K562 (cell line): ENCODE measurements at regions not wholly inside any gene's neighbourhood (a gene's known extent, or its start where the extent isn't known, plus 50 kb on each side); places are given as distances from the start of the nearest gene placed in this dataset.

ENCODE experiments used
- ATAC-seq: fragments of 200-7000 bp; cut with Tn5 transposase; 3 replicates; pipeline ENCODE4 v1.9.1; 2020; ENCODE audit warnings: moderate library complexity
- BruUV-seq: library from RNA; stranded (reverse); fragments of 400-500 nt; replicated peaks from 2 replicates; lab custom pipeline; 2021; lab: Mats Ljungman, UMichigan
- CTCF ChIA-PET: fragments of 300-600 bp; formaldehyde crosslinking; extraction: SDS; loops from one replicate; lab custom pipeline; 2021; ENCODE audit warnings: low intra/inter-chr PET ratio; lab: Yijun Ruan, JAX
- POLR2A ChIA-PET: fragments of 300-600, 350-650 bp; sonication (Branson Sonifier 250); formaldehyde crosslinking; extraction: SDS; loops from one replicate; lab custom pipeline; 2021; ENCODE audit warnings: antibody characterized with exemption, inconsistent platforms; lab: Yijun Ruan, JAX
- DNase-seq, 4 experiments: peaks; one replicate each; pipeline versions ENCODE4 v3.0.0 to v3.0.0-alpha.2; 2011 to 2018; ENCODE audit warnings: low spot score in 3 of 4, mixed read lengths in 3 of 4; ENCODE audit errors: extremely low read depth in 1 of 4
- FAIRE-seq: peaks from 2 replicates; lab custom pipeline; 2011; peaks lifted over from hg19 to GRCh38; lab: Jason Lieb, UNC
- H2AFZ ChIP-seq: 2 replicates; pipeline ENCODE4 v1.6.0; 2011; ENCODE audit warnings: low read depth, low read length, control low read depth, inconsistent platforms
- H3K27ac ChIP-seq: fragments of 200-600 bp; 3 replicates; pipeline ENCODE4 v1.8.0; 2011; ENCODE audit warnings: low read depth, mild to moderate bottlenecking, control low read depth, inconsistent platforms, low read length, moderate library complexity, mixed read lengths; ENCODE audit errors: extremely low read depth
- H3K27me3 ChIP-seq, 2 experiments: fragments of 300-600 bp in 1 of 2; 2 replicates in 1 of 2; 3 replicates in 1 of 2; pipeline versions ENCODE4 v1.6.0 to v1.8.0; 2011; ENCODE audit warnings: inconsistent platforms in 2 of 2, low read length in 2 of 2, mild to moderate bottlenecking in 1 of 2, mixed read lengths in 1 of 2, moderate library complexity in 1 of 2; ENCODE audit not compliant: control insufficient read depth in 2 of 2, insufficient read depth in 2 of 2
- H3K36me3 ChIP-seq: fragments of 300-600 bp; 3 replicates; pipeline ENCODE4 v1.8.0; 2011; ENCODE audit warnings: mild to moderate bottlenecking, low read length, inconsistent platforms; ENCODE audit not compliant: control insufficient read depth, insufficient read depth
- H3K4me1 ChIP-seq, 2 experiments: fragments of 200-600 bp in 1 of 2; replicated peaks in 1 of 2; 2 replicates in 1 of 2; 3 replicates in 1 of 2; pipeline versions ENCODE4 v1.5.1 to v1.8.0; 2011; ENCODE audit warnings: inconsistent platforms in 2 of 2, low read length in 2 of 2, mild to moderate bottlenecking in 1 of 2, mixed read lengths in 1 of 2, moderate library complexity in 1 of 2; ENCODE audit not compliant: control insufficient read depth in 2 of 2, insufficient read depth in 2 of 2
- H3K4me2 ChIP-seq: 2 replicates; pipeline ENCODE4 v1.6.1; 2011; ENCODE audit warnings: low read length, control low read depth, inconsistent platforms, mixed read lengths; ENCODE audit not compliant: insufficient read depth
- H3K4me3 ChIP-seq: fragments of 200-600 bp; sonication (generic), shearing (Covaris generic); 2 replicates; pipeline ENCODE4 v1.5.1; 2016; ENCODE audit warnings: control low read depth, inconsistent platforms
- H3K79me2 ChIP-seq: fragments of 200-600 bp; 3 replicates; pipeline ENCODE4 v1.8.0; 2011; ENCODE audit warnings: low read length, inconsistent platforms; ENCODE audit not compliant: control insufficient read depth, insufficient read depth
- H3K9ac ChIP-seq, 2 experiments: 2 replicates each; pipeline versions ENCODE4 v1.6.0 to v1.6.1; 2011; ENCODE audit warnings: low read depth in 2 of 2, low read length in 2 of 2, control low read depth in 1 of 2, inconsistent platforms in 1 of 2, mild to moderate bottlenecking in 1 of 2, mixed read lengths in 1 of 2; ENCODE audit not compliant: insufficient read depth in 1 of 2
- H3K9me1 ChIP-seq: one replicate; pipeline ENCODE4 v1.6.0; 2011; ENCODE audit warnings: inconsistent platforms, mild to moderate bottlenecking, low read length, moderate library complexity; ENCODE audit not compliant: control insufficient read depth, insufficient read depth
- H3K9me3 ChIP-seq: replicated peaks from 2 replicates; pipeline ENCODE4 v1.5.1; 2011; ENCODE audit warnings: low read depth, low read length, inconsistent platforms; ENCODE audit not compliant: control insufficient read depth, insufficient read depth
- H4K20me1 ChIP-seq: replicated peaks from 2 replicates; pipeline ENCODE4 v1.6.1; 2011; ENCODE audit warnings: low read length, inconsistent platforms, mixed read lengths; ENCODE audit not compliant: control insufficient read depth, insufficient read depth
- BHLHE40 ChIP-seq: IDR thresholded peaks from 2 replicates; pipeline ENCODE4 v1.6.1; 2011; ENCODE audit warnings: low read length, improper control_type of control experiment
- ETS2 ChIP-seq: IDR thresholded peaks from 2 replicates; pipeline ENCODE4 v1.6.1; 2016; ENCODE audit warnings: borderline replicate concordance, missing genetic modification characterization, mild to moderate bottlenecking, moderate library complexity, missing compliant biosample characterization; ENCODE audit not compliant: poor library complexity, severe bottlenecking
- GTF2B ChIP-seq: IDR thresholded peaks from 2 replicates; pipeline ENCODE4 v1.6.1; 2011; ENCODE audit not compliant: insufficient read length; ENCODE audit errors: extremely low read depth
- KHSRP ChIP-seq: fragments of 450-650 bp; IDR thresholded peaks from 2 replicates; pipeline ENCODE4 v1.6.1; 2017
- RFX5 ChIP-seq: IDR thresholded peaks from 2 replicates; pipeline ENCODE4 v1.6.1; 2011; ENCODE audit warnings: low read depth, mild to moderate bottlenecking, improper control_type of control experiment, low read length
- TAF1 ChIP-seq: IDR thresholded peaks from 2 replicates; pipeline ENCODE4 v1.6.1; 2011; ENCODE audit warnings: mild to moderate bottlenecking, low read length, moderate library complexity; ENCODE audit not compliant: insufficient read depth, control insufficient read depth, severe bottlenecking; ENCODE audit errors: extremely low read depth
- TRIM28 ChIP-seq: fragments of 450-650 bp; IDR thresholded peaks from 2 replicates; pipeline ENCODE4 v1.6.1; 2017
- ZBED1 ChIP-seq: IDR thresholded peaks from 2 replicates; pipeline ENCODE4 v1.6.1; 2014
- ZKSCAN3 ChIP-seq: fragments of 250-450 bp; sonication (Bioruptor Pico); IDR thresholded peaks from 2 replicates; pipeline ENCODE4 v1.4.0; 2020
- ZNF354B ChIP-seq: fragments of 250-450 bp; sonication (Bioruptor Pico); IDR thresholded peaks from 2 replicates; pipeline ENCODE4 v1.4.0; 2020
- WGBS: fragments of 100-300 bp; shearing (Covaris generic); methylation state at CpG from one replicate; pipeline ENCODE4 v1.1.6; 2016; ENCODE audit warnings: low coverage, mixed read lengths; ENCODE audit not compliant: insufficient coverage; ENCODE audit errors: missing lambda C conversion rate; 5-methylcytosine and 5-hydroxymethylcytosine counted together
- in situ Hi-C: fragments of 300-500 bp; cut with MboI; formaldehyde crosslinking; loops from 4 replicates; pipeline ENCODE4 v1.15.0; 2018; ENCODE audit warnings: inconsistent platforms, mixed read lengths
- intact Hi-C: fragments of 100-400 bp; cut with micrococcal nuclease; formaldehyde crosslinking; loops from 2 replicates; pipeline ENCODE4 v1.14.2; 2022

GRCh38 chr6:145161501-145161900 lies 573.8 kb downstream of the EPM2A start:
- no peak for TF ChIP-seq GTF2B
- TF ChIP-seq TRIM28, result no peak
- no peak for TF ChIP-seq ZNF354B
- no peak for TF ChIP-seq ZBED1
- no peak for TF ChIP-seq KHSRP
- no peak for TF ChIP-seq BHLHE40
- no peak for TF ChIP-seq RFX5
- TF ChIP-seq TAF1, result no peak
- TF ChIP-seq ZKSCAN3 (CRISPR knock-in tag), result no peak
- TF ChIP-seq ETS2 (tag), result no peak
- no peaks in the 10 kb centered on the region for H3K36me3 ChIP-seq
- intact Hi-C loops, result no loop called here
- FAIRE-seq (no peak), DNase-seq (no peak), ATAC-seq (no peak)
- no peaks in the 10 kb centered on the region for H3K27me3 ChIP-seq
- no peaks in the 10 kb centered on the region for H3K9me1 ChIP-seq
- no peaks in the 10 kb centered on the region for H3K9me3 ChIP-seq
- H3K4me3 ChIP-seq, result no peak overlapping the region
- no peaks in the 10 kb centered on the region for H4K20me1 ChIP-seq
- in situ Hi-C loops, result no loop called here
- H3K27ac ChIP-seq, result no peak overlapping the region
- no peak overlapping the region for H2AFZ ChIP-seq
- no peak overlapping the region for H3K9ac ChIP-seq
- H3K4me1 ChIP-seq, result no peaks in the 10 kb centered on the region
- ChIA-PET CTCF (no interaction called here), POLR2A (no interaction called here)
- H3K79me2 ChIP-seq, result no peaks in the 10 kb centered on the region
- H3K4me2 ChIP-seq, result no peak overlapping the region
- WGBS, result 0% methylated on average over 1 of the region's 1 CpG
- BruUV-seq, result no TSS peak
